GM12874 (cell line): ENCODE measurements at regions not wholly inside any gene's neighbourhood (a gene's known extent, or its start where the extent isn't known, plus 50 kb on each side); places are given as distances from the start of the nearest gene placed in this dataset.

ENCODE experiments used
- CTCF ChIP-seq: IDR thresholded peaks from 2 replicates; pipeline ENCODE4 v1.5.1; 2011; ENCODE audit warnings: low read depth, mild to moderate bottlenecking, control low read depth, low read length, moderate library complexity; ENCODE audit not compliant: insufficient read depth

DNA sequence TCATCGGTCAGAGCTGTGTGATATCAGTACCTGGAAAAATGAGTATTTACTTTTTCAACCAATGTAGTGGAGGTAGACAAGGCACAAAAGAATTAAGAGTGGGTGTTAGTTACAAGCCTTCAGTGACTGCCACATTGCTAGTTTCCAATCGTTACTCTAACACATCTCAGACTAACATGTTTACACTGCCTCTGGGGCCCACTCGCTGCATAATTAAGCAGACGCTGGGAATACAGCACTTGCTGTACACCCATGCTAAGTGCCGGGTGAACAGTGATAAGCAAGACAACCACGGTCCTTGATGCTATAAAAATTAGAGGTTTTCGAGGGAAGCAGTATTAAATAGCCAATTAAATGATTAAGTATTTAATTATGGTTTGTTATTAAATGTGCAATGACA, 1147.6 kb downstream of the AACS start:
- TF ChIP-seq CTCF = no peak

DNA sequence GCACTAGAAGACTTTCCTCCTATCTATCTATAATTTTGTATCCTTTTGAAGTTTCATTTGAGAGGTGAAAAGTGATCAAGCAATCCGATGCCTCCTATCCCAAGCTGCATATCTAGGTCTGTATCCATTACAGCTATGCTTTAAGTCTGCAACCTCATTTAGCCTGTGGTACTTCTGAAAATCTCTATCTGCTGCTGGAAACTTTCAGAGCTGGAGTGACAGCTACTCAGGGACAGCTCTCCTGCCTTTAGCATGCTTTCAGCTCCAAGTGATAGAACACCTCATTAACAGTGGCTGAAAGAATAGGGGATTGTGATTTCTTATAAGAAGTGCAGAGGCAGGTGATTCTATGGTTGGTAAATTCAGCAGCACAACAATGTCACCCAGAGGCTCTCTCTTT, 1153.5 kb downstream of the AACS start:
- TF ChIP-seq CTCF = no peak

DNA sequence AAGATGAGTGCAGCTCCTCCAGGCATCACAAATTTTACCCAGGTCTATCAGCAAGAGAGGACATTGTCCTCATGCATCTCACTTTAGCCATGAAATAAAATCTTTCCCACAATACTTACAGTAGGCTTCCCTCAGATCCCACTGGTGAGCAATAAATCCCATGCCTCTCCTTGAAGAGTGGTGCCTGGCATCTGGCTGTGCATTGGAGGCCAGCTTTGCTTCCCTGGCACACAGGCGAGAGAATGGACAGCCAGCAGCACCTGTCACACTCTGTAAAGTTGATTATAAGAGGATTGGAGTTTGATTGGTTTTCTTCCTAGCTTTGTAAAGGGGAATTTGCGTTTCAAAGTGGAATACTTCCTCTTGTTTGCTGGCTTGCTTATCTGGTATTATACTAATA, 1153.9 kb downstream of the AACS start:
- no peak for TF ChIP-seq CTCF

DNA sequence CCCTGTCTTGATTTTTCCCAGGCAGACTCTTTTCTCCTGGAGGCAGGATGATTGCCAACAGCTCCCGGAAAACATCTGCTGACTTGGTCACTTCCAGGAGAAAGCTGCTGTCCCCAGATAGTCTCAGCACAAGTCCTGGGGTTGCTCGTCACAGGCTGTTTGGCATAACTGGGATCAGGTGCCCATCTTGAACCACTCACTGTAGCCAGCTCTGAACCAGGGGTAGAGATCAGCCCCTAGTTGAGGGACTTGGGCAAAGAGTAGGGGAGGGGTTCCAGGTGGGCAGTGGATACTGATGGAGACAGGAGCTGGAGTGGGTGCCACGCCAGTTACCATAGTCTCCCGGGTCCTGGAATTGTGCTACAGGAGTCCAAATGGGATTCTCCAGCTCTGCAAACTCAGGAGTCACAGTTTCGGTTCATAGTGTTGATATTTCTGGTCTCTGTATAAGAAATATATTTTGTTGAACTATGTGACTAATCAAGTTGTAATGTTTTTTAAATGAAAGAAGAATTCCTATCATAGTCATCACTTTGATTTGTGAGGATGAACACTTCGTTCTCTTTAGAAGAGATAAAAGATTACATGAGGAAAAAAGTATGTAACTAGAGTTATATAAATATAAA, 1154.5 kb downstream of the AACS start:
- no peak for TF ChIP-seq CTCF

- TF ChIP-seq CTCF = no peak
Measured at GRCh38 chr12:126224032-126224431, 1158.8 kb downstream of the AACS start.

DNA sequence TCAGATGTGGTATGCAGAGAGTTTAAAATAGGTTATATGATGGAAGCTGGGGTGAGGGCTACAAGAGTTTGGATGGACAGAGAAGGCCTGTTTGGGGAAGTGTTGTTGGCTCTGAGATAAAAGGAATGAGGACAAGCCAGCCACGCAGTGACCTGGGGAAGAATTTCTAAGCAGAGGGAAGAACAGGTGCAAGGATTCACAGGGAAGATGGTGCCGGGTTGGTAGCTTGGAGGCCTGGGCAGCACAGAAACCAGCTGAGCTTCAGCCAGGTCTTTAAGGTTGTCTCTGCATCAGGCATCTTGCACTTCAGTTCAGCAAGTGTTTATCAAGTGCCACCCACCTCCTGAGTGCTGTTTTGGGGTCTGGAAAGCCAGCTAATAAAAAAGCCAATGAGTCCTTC, 1163.7 kb downstream of the AACS start:
- no peak for TF ChIP-seq CTCF

DNA sequence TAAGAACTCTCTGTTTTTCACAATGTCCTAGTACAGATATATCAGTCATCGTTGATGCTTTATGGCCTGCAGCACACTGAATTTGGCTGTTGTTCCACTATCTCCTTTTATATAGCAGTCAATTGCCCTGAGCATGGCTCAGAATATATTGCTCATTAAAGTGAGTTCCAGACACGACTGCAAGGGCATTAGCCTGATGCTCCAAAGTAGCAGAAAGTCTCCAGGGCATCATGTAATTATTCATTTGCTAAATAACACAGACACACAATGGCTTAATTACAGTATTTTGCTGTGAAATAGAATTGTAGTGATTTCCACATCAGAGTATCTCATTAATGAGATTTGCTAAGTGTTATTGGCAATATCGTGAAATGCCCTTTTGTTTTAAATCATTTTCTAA, 1167.5 kb downstream of the AACS start:
- TF ChIP-seq CTCF = no peak
